SK-N-MC (cell line): ENCODE measurements at regions not wholly inside any gene's neighbourhood (a gene's known extent, or its start where the extent isn't known, plus 50 kb on each side); places are given as distances from the start of the nearest gene placed in this dataset.

Experiments used
- EZH2 ChIP-seq: fragments of 200-600 bp; sonication (generic); IDR thresholded peaks from one replicate; pipeline ENCODE4 v1.6.1; 2017; ENCODE audit warnings: antibody characterized with exemption
- FOXP2 ChIP-seq: optimal IDR thresholded peaks from 2 replicates; pipeline ENCODE3; 2011; ENCODE audit warnings: mild to moderate bottlenecking, moderate library complexity; ENCODE audit not compliant: insufficient read depth; ENCODE audit errors: extremely low read length, control extremely low read depth
- POLR2AphosphoS5 ChIP-seq: IDR thresholded peaks from 2 replicates; pipeline ENCODE4 v1.6.1; 2012; ENCODE audit warnings: mild to moderate bottlenecking, low read depth, low read length, borderline replicate concordance

DNA sequence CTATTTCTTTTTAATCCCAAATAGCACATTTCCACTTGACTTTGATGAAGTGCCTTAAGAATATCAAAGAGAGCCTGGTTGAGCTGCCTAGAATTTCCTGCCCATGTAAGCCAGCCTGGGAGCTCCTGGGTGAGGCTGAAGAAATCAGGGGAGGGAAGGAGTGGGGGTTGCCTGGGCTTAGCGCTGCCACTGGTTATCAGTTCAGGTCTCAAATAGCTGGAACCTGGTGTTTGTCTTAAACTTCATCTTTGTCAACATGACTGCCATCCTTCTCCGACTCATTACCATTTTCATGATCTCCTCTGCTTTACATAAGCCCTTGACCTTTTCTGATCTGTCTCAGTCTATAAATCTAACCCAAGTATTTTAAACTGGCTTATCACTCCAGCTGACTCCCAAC lies 151.5 kb downstream of the TTC8 start:
- TF ChIP-seq EZH2: no peak
- TF ChIP-seq POLR2AphosphoS5: no peak
- no peak for TF ChIP-seq FOXP2
